HG02642 (cell line): ENCODE measurements at regions not wholly inside any gene's neighbourhood (a gene's known extent, or its start where the extent isn't known, plus 50 kb on each side); places are given as distances from the start of the nearest gene placed in this dataset.
"Not testable (repeated sequence)": the region's sequence is repeated elsewhere in the genome, so short reads cannot be mapped to it uniquely, and the experiment has no call there.

Experiments used
- ATAC-seq: cut with Tn5 transposase; IDR thresholded peaks from one replicate; pipeline ENCODE4 v1.9.1; 2021; ENCODE audit warnings: mild to moderate bottlenecking; ENCODE audit not compliant: unreplicated experiment, poor library complexity

DNA sequence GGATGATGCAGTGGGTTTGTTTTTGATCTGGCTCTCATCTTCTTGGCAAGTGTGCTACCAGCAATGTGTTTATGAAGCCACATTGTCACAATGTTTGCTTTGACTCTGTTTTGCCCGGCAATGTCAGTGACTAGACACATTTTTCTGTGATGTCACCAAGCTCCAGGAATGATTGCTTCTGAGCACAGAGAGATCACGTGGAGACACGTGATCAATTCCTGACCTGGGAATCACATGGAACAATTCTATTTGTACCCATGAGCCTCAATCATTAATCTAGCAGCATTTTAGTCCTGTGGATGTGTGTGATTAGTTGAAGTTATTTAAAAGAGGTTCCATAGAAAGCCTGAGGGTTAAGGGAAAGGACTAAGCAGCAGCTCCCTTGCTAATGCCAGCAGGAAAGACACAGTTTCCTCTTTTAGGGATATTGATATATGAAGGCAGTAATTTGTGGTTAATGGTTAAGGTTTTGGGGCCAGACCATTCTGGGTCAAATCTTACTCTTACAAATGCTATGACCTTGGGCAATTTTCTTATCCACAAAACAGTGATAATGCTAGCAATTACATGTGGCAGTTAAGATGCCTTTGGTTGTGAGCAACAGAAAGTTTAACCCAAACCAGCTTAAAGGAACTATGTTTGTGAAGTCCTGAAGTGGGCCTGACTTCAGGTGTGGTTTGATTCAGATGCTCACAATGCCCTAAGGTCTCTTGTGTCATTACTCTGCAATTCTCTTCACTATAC, 59.0 kb downstream of the FASLG start:
- ATAC-seq = no peak

DNA sequence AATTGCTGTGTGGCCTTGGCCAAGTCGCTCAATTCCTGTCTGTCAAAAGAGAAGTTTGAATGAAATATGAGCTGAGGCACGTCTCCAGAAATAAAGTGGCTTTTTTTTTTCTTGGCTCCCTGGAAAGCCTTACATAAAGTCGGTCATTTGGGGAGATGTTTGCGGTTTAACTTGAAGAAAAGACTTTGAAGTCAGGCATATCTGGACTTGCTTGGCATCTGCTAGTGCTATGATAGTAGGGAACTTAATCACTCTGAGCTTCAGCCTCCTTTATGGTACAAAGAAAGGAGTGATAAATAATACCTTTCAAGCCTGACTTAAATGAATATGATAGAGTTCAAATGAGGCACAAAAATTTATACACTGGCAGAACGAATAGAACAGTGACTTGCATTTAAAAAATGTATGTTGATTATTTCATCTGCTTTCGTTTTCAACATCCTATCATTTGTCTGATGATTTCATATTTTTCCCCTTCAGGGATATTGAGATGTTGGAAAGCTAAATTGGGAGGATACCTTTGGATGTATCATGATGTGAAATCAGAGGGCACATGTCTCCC, 60.2 kb downstream of the FASLG start:
- no peak for ATAC-seq

- no peak for ATAC-seq
Measured at GRCh38 chr1:172719694-172720138, 60.8 kb downstream of the FASLG start.

GRCh38 chr1:172720339-172720738, 61.4 kb downstream of the FASLG start:
- ATAC-seq = no peak

- ATAC-seq = no peak
Measured at GRCh38 chr1:172723251-172723650, 64.3 kb downstream of the FASLG start.

- ATAC-seq = no peak
Measured at GRCh38 chr1:172724232-172724631, 65.3 kb downstream of the FASLG start.

DNA sequence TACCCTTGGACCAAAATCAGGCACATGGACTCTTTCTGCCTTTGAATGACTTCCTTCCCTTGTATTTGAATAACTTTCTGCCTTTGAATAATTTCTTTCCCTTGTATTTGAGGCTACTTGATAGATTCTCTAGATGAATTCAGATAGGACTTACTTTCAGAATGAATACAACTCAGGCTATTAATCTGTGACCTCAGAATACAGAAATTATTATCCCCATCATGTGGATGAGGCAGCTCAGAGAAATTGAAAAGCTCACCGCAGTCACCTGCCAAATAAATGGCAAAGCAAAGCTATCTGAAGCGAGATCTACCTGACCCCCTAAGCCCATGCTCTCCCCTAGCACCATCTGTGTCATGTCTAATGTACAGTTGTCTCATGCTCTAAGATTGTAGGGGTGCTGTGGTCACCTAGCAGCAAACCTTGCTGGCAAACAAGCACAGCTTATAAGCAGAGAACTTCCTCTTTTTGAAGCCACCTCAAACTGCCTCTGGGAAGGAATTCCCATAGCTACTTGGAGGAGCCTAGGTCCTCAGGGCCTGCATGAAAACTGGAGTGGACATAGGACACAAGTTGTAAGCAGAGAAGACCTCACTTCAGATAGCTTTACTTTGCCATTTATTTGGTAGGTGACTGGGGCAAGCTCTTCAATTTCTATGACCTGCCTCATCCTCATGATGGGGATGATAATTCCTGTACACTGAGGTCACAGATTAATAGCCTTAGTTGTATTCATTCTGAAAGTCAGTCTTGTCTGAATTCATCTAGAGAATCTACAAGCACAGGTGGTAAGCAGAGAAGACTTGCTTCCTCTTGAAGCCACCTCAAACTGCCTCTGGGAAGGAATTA, 66.1 kb downstream of the FASLG start:
- peak; percentile 81 for ATAC-seq

- no peak for ATAC-seq
Measured at GRCh38 chr1:172726740-172727139, 67.8 kb downstream of the FASLG start.

GRCh38 chr1:172727275-172727857, 68.5 kb downstream of the FASLG start:
- no peak for ATAC-seq

GRCh38 chr1:172727956-172728603, 69.2 kb downstream of the FASLG start:
- ATAC-seq = peak; percentile 57

DNA sequence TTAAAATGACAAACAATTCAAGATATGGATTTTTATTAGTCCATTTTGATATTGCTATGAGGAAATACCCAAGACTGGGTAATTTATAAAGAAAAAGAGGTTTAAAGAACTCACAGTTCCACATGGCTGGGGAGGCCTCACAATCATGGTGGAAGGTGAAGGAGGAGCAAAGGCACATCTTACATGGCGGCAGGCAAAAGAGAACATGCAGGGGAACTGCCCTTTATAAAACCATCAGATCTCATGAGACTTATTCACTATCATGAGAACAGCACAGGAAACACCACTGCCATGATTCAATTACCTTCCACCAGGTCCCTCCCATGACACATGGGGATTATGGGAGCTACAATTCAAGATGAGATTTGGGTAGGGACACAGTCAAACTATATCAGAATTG, 69.8 kb downstream of the FASLG start:
- ATAC-seq = not testable (repeated sequence)

DNA sequence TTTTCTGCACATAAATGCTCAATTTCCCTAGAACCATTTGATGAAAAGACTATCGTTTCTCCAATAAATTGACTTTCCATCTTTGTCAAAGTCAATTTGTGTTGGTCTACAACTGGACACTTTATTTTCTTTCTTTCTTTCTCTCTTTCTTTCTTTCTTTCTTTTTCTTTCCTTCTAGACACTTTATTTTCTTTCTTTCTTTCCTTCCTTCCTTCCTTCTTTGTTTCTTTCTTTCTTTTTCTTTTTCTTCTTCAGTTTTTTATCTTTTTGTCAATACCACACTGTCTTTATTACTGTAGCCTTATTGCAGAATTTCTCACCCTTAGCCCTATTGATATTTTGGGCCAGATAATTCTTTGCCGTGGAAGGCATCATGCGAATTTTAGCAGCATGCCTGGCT, 73.5 kb downstream of the FASLG start:
- ATAC-seq = no peak

- ATAC-seq = no peak
Measured at GRCh38 chr1:172733815-172734214, 74.9 kb downstream of the FASLG start.

GRCh38 chr1:172738389-172738788, 79.5 kb downstream of the FASLG start:
- ATAC-seq = no peak

GRCh38 chr1:172742599-172743500, 83.9 kb downstream of the FASLG start:
- ATAC-seq = no peak

- ATAC-seq = peak; percentile 58
Measured at GRCh38 chr1:172745014-172745413, 86.1 kb downstream of the FASLG start.

- peak; percentile 81 for ATAC-seq
Measured at GRCh38 chr1:172746091-172746949, 87.4 kb downstream of the FASLG start.

GRCh38 chr1:172748201-172748600, 89.3 kb downstream of the FASLG start:
- no peak for ATAC-seq
